NCI-H510A (cell line): ENCODE measurements at regions not wholly inside any gene's neighbourhood (a gene's known extent, or its start where the extent isn't known, plus 50 kb on each side); places are given as distances from the start of the nearest gene placed in this dataset.
"Not testable (repeated sequence)": the region's sequence is repeated elsewhere in the genome, so short reads cannot be mapped to it uniquely, and the experiment has no call there.

Experiments used
- DNase-seq: peaks from one replicate; lab custom pipeline; 2025; lab: John Stamatoyannopoulos, UW

DNA sequence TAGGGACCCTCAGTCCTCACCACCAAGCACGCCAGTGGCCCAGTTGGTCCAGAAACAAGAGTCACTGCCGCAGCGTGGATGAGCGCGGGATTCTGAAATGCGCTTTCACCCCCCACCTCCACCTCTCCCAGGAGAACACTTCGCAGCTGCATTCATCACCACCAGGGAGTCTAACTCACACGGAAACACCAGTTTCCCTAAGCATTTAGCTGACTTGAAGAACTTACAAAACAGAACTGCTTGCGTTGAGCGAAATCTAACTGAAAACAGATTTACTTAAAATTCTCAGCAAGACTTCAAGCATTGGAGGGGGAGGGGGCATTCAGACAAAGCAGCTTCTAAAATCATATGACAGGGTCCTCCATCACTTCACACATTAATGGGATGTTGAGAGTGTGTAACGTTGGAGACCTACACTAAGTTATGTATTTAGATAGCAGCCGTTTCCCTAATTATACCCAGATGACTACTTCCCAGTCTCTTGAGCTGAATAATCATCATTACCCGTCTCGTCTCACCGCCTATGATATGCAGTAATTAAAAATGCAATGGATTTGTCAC, 258.2 kb upstream of the IRS2 start:
- no peak for DNase-seq

DNA sequence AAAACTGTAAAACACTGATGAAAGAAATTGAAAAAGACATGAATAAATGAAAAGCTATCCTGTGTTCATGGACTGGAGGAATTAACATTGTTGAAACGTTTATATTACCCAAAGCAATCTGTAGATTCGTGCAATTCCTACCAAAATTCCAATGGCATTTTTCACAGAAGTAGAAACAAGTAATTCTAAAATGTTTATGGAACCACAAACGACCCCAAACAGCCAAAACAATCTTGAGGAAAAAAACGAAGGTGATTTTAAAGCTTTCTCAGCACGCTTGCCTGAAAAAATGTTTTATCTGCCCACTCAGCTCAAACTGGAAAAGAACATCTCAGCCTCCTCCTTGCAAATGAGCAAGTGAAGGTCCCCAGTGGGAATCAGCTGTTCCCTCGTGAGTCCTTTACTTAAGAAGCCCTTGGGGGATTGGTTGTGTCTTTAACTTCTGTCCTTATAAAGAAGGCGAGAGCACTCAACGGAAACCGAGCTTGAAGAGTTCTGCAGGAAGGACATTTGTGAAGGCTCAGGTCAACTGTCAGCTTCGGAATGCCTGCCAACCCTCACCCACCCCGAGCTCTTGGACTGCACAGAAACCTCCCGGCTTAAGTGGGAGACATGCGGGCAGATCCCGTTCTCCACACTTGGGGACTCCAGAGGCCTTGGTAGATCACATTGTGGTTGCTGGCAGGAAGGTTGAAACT, 256.0 kb upstream of the IRS2 start:
- no peak for DNase-seq

DNA sequence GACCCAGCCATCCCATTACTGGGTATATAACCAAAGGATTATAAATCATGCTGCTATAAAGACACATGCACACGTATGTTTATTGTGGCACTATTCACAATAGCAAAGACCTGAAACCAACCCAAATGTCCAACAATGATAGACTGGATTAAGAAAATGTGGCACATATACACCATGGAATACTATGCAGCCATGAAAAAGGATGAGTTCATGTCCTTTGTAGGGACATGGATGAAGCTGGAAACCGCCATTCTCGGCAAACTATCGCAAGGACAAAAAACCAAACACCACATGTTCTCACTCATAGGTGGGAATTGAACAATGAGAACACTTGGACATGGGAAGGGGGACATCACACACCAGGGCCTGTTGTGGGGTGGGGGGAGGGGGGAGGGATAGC, 255.3 kb upstream of the IRS2 start:
- DNase-seq = not testable (repeated sequence)

DNA sequence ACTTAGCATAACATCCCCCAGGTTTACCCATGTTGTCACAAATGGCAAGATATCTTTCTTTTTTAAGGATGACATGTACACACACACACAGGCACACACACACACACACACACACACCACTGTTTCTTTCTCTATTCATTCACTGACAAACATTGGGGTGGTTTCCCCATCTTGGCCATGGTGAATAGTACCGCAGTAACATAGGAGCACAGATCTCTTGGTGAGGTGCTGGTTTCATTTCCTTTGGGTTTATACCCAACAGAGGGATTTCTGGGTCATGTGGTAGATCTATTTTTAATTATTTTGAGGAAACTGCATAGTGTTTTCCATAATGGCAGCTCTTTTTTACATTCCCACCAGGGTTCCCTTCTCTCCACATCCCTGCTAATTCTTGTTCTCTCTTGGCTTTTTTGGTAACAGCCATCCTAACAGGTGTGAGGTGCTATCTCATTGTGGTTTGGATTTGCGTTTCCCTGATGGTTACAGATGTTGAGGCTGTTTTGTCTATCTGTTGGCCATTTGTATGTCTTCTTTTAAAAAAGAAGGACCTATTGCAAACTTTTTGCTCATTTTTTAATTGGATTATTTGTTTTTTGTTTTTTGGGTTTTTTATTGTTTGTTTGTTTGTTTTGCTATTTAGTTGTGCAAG, 251.7 kb upstream of the IRS2 start:
- no peak for DNase-seq

DNA sequence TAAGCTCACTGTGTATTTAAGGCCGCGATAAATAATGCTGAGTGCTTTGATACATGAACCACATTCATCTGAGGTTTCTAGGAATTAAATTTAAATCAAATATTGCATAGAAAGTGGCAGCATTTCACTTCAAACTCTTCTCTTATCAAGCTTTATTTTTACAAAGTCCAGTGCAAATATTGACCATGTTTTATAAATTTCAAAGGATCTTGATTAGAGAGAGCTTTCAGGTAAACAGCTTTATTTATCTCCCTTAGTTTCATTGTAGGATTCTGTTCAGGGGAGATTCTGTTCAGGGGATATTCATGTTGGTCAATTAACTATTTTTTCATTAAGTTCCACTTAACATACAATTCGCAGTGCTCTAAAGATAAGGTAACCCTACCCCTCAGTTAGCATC, 249.7 kb upstream of the IRS2 start:
- no peak for DNase-seq

DNA sequence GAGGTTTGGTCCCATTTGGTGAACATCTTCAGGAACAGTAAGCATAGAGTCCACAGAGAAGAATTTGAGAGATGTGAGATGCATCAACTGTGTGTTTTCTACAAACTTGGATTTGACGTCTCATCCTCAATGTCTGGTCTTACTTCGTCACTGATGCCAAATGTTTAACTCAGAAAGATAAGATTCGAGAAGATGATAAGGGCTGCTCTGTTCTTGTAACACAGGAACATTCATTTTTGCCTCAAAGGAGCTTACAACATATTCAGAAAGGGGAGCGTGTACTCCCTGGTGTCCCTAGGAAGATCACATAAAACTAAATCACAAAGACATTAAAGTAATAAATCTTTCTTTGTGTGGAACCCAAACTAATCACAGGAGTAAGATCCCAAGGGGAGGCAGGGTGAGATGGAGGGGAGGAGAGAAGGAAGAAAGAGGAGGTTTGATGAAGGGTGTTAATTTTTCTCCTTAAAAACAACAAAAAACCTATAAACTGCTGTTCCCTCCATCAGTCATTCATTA, 247.7 kb upstream of the IRS2 start:
- DNase-seq = no peak

DNA sequence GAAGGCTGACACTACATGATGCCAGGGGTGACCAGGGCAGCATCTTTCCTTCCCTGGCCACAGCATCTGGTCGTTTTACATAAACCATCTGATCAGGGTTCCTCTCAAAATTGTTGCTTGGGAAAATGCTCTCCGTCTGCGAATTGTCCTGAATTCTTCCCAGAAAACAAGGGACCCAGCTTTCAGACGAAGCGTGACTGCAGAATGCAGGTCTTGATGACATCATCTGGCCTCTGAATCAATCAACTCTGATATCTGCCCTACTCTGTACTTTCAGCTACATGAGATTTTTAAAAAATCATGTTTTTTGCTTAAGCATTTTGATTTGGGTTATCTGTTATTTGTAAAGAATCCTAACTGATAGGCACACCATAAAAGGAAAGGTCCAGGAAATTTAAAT, 246.6 kb upstream of the IRS2 start:
- no peak for DNase-seq

DNA sequence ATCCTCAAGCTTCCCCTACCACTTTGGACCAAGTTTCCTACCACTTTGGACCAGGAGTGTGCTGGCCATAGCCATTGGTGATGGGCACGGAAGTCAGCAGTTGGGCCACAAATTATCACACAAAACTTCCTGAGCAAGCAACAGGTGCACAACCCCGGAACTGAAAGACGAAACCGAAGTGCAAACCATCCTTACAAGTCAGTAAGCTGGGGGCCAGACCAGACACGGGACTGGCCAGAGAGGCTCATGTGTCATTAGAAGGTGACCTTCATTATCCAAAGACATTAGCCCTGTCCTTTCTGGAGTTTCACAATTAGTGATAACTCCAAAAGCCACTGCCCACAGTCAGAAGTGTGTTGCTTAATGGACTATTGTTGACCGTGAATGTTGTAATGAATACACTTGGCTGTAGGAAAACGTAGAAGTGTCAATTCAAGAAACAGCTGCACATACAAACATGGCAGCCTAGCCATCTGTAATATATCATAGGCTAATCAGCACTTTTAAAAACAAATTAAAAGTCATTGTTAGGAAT, 244.1 kb upstream of the IRS2 start:
- no peak for DNase-seq

DNA sequence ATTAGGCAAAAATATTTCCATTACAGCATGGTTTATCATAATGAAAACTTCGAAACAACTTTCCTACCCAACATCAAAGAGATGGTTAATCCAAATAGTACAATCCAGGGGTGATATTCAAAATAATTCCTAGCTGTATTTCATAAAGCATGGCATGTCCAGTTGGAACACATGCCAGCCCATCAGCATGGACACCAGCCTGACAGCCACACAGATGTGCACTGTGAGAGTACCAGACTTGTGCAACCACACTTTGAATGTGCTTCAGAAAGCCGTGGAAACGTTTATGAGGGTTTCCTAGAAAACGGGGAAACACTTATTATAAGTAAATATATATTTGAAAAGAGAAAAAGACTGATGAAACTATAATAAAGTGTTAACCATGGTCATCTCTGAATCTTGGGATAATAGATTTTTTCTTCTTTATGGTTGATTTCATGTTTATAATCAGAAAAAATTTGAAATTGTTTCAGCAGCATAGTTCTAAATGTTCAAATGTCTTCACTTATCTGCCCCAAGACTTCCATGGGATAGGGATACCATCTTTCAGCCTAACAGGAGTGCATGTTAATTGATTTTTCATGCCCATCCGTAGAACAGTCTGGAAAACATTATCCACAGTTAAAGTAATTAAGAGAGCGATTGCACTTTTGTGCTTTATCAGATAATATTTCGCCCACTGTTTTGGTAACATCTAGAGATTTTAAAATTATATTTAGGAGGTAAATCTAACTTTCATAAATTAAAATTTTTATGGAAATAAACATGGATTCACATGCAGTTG, 242.6 kb upstream of the IRS2 start:
- no peak for DNase-seq

DNA sequence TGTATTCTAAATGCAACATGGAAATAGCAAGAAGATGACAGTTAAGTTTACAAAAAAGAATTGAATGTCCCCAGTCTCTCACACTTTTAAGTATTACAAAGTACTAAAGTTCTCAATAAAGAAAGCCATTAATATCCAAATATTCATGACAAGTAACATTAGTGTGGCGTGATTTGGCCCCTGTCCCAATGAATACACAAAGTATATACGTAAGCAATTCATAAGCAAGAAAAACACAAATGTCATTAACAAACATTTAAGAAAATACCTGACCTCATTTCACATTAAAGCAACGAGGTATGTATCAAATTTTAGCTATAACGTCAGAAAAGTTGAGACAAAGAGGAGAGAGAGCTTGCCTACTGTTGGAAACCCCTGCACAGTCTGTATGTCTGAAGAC, 241.9 kb upstream of the IRS2 start:
- no peak for DNase-seq

DNA sequence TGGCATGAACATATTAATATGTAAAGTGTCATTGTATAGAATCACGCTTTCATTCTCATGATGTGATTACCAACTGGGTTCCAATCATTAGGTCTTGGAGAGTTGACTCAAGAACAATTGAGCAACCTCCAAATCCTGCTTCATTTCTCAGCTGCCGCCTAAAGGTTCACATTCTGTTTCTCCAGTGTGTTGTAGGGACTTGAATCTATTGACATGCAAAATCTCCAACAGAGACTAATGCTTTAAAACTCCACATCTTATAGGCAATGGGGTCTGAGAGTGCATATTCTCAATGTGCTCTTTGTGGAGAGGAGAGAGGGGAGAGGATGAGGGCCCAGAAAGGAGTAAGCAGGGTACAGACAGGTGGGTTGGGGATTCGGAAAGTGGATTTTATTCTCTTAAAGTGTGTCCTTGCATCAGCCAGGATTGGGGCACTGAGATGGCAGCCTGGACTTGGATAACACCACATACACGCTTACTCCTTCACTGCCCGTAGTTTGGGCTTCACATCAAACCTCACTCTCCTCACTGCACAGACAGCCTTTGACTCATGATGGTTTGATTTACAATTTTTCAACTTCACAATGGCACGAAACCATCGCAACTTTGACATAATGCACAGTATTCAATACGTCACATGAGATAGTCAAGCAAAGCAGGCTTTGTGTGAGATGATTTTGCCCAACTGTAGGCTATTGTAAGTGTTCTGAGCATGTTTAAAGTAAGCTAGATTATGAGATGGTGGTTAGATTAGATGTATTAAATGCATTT, 241.3 kb upstream of the IRS2 start:
- DNase-seq = no peak

DNA sequence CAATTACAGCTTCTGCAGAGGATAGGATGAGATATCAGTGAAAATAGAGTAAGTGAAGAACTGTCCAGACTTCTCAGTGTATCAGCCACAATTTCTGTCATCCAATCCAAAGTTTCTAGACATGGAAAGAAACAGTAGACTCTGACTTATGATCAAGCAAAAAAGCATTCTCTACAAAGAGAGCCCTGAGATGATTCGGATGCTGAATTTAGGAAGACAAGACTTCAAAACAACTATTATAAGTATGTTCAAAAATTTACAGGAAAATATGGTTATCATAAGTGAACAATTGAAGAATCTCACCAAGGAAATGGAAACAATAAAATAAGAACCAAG, 238.2 kb upstream of the IRS2 start:
- no peak for DNase-seq

DNA sequence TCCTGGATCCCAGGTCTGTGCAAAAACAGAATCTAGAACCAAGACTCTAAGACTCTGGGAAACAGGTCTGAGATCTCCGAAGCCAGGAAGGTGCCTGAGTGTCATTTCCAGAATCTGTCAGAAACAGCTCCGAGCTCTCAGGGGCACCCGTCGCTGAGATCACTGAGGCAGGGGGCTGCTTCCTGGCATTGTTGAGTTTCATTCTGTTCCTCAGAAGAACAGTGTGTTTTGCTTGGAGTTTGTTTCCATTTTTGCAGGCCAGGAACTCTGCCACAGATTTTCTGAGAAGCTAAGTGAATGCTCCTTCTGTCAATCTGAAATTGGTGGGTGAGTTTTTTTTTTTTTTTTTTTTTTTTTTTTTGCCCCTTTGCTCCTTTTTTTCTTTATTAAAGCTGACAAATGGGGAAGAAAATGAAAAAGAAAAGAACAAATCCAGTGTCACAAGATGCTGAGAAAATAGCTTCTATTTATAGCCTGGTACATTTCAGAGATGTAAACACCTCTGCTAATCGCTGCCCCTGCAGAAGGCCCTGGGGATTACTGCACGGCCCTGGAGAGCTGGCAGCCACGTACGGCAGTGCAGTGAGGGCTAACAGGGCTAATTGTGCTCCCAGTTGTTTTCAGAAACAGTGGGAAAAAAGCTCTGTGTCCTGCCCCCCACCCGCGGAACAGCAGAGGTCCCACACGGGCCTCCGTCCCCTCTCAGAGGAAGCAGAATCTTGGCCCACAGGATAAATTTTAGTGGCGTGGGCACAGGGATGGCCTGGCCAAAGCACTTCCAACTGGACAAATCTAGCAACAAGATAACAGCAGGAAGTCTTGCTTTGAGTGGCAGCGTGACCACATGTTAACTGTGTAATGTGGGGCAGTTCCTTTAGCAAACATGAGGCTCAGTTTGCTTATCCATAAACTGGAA, 237.6 kb upstream of the IRS2 start:
- no peak for DNase-seq

DNA sequence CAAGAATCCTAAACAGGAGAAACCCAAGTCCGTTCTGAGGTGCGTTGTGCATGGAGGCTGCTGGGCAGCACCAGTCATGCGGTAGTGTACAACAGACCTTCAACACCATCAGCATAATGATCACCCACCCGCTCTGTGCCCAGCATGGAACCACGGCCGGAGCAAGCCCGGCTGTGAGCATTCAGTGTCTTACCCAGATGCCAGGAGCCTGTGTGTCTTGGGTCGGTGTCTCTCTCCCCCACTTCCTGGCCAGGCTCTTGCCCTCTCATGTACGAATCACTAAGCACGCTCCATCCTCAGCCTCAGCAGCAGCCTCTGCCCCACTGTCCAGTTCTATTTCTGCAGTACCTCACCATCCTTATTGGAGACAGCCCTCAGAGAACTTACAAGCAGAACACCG, 231.6 kb upstream of the IRS2 start:
- no peak for DNase-seq

DNA sequence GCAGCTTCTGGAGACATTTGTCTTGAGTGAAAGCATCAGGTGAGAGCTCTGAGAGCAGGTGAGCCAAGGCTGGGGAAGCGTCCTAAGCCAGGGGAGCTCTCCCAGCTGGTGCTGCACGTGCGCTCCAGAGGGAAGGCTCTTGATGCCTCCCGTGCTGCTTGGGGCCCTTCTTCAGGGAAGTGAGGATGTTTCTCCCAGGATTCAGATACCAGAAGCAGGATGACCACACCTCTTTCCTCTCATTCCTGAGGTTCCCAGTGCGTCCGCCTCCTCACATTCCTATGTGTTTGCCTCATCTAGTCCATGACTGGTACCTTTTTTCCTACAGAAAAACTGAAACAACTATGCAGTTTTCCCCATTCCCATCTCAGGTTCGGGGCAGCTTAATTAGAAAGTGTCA, 231.0 kb upstream of the IRS2 start:
- no peak for DNase-seq

DNA sequence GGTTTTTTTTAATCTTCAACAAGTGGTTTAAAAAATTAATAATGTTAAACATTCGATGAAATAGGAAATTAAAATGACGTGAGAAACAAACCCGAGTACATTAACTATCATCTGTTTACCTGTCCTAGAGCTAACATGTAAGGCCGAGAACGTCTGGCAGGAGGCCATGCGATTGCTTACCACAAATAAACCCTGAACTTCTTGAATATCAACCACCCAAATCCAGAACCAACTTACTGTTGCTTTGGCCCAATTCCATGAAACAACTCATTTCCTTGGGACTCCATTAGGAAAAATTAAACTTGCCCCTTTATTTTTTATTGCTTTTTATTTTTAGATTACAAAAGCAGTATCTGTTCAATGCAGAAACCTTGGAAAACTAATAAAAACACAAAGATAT, 228.9 kb upstream of the IRS2 start:
- DNase-seq = peak; percentile 36

DNA sequence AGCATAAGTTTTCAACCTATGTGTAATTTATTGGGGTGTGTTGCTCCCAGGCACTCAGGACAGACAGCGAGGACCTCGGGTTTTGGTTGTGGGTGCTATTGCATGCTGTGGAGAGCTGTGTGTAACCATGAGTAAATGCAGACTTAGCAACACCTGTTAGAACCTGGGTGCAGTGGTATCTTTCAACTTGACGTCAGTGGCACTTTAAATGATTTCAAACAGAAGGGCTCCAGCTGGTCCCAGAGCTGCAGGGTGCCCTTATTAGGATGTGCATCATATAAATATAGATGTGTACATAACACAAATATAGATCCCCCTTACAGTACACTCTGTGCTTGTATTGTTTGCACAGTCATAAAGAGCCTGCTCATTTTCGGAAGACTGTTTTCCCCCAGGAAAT, 228.3 kb upstream of the IRS2 start:
- DNase-seq = peak; percentile 64

DNA sequence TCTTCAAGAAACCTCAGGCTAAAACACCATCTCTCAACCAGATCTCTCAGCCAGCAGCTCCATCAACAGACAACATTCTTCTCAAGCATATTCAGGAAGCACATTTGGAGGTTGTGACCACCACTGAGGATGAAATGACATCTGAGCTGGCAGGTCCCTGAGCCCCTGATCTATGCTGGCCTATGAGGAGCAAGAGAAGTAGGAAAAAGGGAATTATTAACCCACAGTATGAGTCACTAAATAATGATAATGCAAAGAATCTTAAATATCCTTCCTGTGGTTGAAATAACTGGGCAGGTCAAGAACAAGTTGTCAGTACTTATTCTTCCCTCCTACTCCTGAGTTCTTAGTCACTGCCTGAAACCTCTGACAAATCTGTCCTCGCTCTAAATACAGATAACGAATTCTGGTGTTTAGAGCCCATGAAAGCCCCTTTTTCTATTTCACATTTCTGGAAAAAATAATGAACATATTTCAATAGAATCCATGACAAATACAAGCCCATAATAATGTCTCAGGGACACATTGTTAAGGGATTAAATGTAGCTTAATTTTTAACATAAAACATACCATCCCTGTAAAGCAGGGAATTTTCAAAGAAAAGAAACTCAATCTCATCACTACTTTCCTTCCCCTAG, 225.8 kb upstream of the IRS2 start:
- DNase-seq = no peak

DNA sequence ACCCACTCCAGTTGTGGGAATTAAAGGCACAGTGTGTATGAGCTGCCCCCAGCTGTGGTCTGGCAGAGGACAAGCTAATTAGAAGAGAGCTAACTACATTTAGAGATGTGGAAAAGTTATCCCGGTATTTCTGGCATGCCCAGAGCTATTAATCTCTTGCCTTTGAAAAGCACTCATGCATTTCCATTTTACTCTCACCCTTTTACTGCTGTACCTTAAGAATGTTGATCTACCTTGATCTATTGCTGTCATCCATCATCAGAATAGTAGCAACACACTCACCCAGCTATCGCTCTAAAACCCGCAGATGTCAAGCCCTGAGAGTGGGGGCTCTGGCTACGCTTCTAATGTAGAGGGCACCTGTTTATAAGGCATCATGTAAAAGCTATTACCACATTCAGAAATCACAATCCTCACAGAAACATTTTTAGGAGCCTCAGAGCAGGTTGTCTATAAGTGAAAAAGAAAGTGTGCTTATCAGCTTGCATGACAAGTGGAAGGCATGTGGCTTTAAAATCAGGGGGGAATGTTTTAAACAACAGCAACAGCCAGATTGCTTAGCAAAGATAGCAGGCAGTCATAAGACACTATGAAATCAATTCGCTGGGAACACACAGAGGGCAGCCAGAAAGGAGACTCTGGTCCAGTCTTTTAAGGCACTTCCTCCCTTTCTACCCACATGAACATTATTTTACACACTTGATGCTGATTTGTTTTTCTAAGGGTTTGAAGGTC, 224.2 kb upstream of the IRS2 start:
- DNase-seq = no peak

DNA sequence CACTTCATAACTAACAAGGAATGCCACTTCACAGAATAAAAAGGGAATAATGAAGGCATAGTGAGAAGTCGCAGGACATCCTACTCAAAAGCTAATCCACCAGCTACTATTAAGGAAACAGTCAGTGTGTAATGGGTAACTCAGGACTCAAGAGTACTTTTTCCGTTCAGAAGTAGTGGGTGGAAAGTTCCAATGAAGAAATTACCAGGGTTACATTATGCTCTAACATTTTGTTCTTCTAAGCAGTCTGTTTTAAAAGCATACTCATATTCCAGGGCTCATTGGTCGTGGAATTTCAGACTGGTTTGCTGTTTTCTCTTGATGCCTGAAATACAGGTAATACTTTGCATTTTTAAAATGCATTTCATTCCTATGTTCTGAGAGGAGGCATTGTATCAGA, 222.4 kb upstream of the IRS2 start:
- DNase-seq = no peak
